Muscle of leg (tissue), 3 donors: ENCODE measurements at regions not wholly inside any gene's neighbourhood (a gene's known extent, or its start where the extent isn't known, plus 50 kb on each side); places are given as distances from the start of the nearest gene placed in this dataset.
A peak's percentile ranks its signal among the peaks of the same experiment; 100 is the strongest.

Source experiments
- DNase-seq: peaks from one replicate; pipeline ENCODE4 v3.0.0; 2013
- H3K27ac ChIP-seq: one replicate; pipeline ENCODE4 v1.5.1; 2013; ENCODE audit warnings: mild to moderate bottlenecking, low read length, control low read depth
- H3K27me3 ChIP-seq: one replicate; pipeline ENCODE4 v1.6.1; 2013; ENCODE audit warnings: low read length; ENCODE audit not compliant: control insufficient read depth, insufficient read depth
- H3K36me3 ChIP-seq: one replicate; pipeline ENCODE4 v1.6.1; 2013; ENCODE audit warnings: low read length; ENCODE audit not compliant: control insufficient read depth, insufficient read depth
- H3K4me1 ChIP-seq: one replicate; pipeline ENCODE4 v1.6.1; 2013; ENCODE audit warnings: low read length; ENCODE audit not compliant: control insufficient read depth, insufficient read depth
- H3K4me3 ChIP-seq: one replicate; pipeline ENCODE4 v1.5.1; 2013; ENCODE audit warnings: low read length, control low read depth
- H3K9me3 ChIP-seq: replicated peaks from 2 replicates; pipeline ENCODE4 v1.6.1; 2013; ENCODE audit warnings: low read depth, low read length; ENCODE audit not compliant: control insufficient read depth
- WGBS: methylation state at CpG from one replicate; pipeline ENCODE4 v1.1.5; 2013; ENCODE audit warnings: missing lambda C conversion rate; ENCODE audit not compliant: insufficient coverage; 5-methylcytosine and 5-hydroxymethylcytosine counted together

DNA sequence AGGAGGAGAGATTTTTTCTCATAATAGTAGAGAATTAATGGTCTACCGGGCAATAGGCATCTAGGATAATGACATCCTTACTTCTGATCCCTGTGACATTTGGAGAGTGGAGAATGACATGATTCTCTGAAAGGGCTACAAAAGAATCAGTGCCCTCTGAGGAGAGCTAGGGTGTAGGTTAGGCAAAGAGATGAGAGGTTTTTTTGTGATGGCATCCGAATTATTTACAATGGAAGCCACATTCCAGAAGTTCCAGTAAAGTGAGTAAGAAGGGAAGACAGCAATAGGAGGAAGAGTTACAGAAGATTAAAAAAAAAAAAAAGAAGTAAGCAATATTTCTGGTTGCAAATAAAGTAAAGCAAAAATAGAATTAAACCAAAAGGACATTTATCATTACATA, 478.0 kb downstream of the RMST start:
- 60% methylated on average over 1 of the region's 2 CpGs for WGBS
- no peak overlapping the region for H3K4me3 ChIP-seq
- peaks cover 2% of the 10 kb centered on the region for H3K9me3 ChIP-seq
- H3K27me3 ChIP-seq = no peaks in the 10 kb centered on the region
- H3K27ac ChIP-seq = no peak overlapping the region
- H3K4me1 ChIP-seq = no peaks in the 10 kb centered on the region
- no peaks in the 10 kb centered on the region for H3K36me3 ChIP-seq
- no peak for DNase-seq

DNA sequence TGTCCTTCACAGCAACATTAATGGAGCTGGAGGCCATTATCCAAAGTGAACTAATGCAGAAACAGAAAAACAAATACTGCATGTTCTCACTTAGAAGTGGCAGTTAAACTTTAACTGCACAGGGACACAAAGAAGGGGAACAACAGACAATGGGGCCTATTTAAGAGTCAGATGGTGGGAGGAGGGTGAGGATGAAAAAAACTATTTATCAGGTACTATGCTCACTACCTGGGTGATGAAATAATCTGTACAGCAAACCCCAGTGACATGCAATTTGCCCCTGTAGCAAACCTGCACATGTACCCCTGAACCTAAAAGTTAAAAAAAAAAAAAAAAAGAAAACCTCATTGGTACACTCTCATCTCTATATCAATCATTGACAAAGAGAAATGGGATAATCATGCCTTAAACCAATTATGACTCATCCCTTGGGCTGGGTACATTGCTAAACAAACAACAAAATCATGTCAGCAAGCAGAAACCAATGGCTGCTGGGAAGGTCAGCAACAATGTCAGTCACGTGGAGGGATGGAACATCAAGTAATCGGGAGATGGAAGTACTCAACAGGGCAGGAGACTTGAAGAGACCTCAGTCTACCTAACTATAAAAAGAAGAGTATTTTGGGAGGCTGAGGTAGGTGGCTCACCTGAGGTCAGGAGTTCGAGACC, 479.2 kb downstream of the RMST start:
- no peak overlapping the region for H3K4me3 ChIP-seq
- H3K36me3 ChIP-seq = no peaks in the 10 kb centered on the region
- WGBS = no CpG with 5 or more reads among the region's 3 CpGs
- no peak overlapping the region for H3K27ac ChIP-seq
- no peak for DNase-seq
- H3K27me3 ChIP-seq = no peaks in the 10 kb centered on the region
- no peaks in the 10 kb centered on the region for H3K4me1 ChIP-seq
- peaks cover 2% of the 10 kb centered on the region for H3K9me3 ChIP-seq

DNA sequence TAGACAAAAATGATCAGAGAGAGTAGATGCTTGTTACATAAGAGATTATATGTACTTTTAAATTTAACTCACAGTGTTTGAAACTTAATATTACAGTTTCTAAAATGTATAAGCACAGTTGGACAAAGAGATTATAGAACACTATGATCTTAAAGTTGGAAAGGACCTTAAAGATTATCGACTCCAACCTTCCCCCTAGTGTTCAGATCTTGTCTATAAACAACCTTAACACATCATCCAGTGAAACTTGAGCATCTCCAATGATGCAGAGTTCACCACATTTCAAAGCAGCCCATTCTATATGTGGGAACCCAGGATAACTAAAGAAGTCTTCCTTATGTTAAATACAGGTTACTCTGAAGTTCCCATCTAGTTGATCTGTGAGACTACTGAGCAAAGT, 480.8 kb downstream of the RMST start:
- no CpG with 5 or more reads among the region's 1 CpG for WGBS

DNA sequence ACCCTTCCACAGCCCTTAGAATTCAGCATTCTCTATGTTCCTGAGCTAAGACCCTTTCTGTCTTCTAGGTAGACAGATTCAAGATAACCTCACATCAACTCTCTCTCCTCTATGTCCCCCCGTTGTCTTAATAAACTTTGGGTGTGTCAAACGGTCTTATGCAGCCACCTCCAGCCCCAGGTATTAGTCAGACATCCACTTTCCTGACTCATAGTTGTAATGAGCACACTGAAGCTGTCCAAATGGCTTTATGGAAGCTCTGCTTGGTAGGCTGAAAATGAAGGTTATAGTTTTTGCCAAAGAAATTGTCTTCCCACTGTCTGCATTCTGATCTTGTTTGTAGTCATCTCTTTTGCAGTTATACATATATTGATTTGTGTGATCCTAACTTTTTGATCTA, 482.0 kb downstream of the RMST start:
- 80% methylated on average over 2 of the region's 2 CpGs for WGBS

More for the DNA sequence above, 480.8 kb downstream of the RMST start:
- Histone ChIP-seq H3K4me1 (no peaks in the 10 kb centered on the region), H3K9me3 (peaks cover 2% of the 10 kb centered on the region), H3K4me3 (no peak overlapping the region), H3K36me3 (no peaks in the 10 kb centered on the region), H3K27ac (no peak overlapping the region), H3K27me3 (no peaks in the 10 kb centered on the region)
- DNase-seq = peak; percentile 9

DNA sequence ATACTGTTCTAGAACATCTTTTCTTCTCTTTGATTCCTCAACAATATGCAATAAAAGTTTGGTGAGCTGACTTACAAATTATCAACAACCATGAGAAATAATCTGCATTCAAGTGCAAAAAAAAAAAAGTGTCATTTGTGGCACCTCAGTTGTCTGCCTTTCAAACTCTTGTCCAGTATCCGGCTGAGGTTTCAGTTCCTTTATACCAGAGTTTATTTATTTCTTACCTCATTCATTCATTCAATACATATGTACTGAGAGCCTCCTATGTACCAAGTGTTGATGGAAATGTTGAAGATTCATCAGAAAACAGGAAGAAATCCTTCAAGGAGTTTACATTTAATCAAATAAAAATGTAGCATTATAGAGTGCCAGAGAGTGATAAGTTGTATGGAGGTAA, 484.1 kb downstream of the RMST start:
- H3K4me3 ChIP-seq = no peak overlapping the region
- no peak overlapping the region for H3K27ac ChIP-seq
- H3K9me3 ChIP-seq = no peaks in the 10 kb centered on the region
- WGBS = no CpG with 5 or more reads among the region's 1 CpG
- no peaks in the 10 kb centered on the region for H3K4me1 ChIP-seq
- no peaks in the 10 kb centered on the region for H3K36me3 ChIP-seq
- no peaks in the 10 kb centered on the region for H3K27me3 ChIP-seq
- no peak for DNase-seq

More for the DNA sequence above, 482.0 kb downstream of the RMST start:
- H3K36me3 ChIP-seq = no peaks in the 10 kb centered on the region
- peaks cover 2% of the 10 kb centered on the region for H3K9me3 ChIP-seq
- H3K27me3 ChIP-seq = no peaks in the 10 kb centered on the region
- H3K4me1 ChIP-seq = no peaks in the 10 kb centered on the region
- no peak for DNase-seq
- no peak overlapping the region for H3K27ac ChIP-seq
- no peak overlapping the region for H3K4me3 ChIP-seq

DNA sequence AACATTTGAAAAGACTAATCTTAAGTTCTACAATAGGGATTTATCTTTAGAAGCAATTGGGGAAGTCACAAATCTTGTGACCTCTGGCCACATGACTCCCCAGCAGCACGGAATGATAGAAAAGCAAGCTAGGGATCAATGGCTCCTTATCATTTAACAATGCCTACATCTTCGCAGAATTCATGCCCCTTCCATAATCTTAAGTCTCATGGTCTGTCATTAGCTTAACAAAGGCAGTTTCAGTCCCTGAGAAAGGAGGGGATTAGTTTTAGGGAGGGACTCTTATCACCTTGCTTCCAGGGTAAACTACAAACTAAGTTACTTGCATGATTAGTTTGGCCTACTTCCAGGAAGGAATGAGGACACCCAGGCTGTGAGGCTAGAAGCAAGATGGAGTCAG, 486.0 kb downstream of the RMST start:
- no peaks in the 10 kb centered on the region for H3K36me3 ChIP-seq
- no peak overlapping the region for H3K27ac ChIP-seq
- no peak for DNase-seq
- no peaks in the 10 kb centered on the region for H3K4me1 ChIP-seq
- H3K9me3 ChIP-seq = no peaks in the 10 kb centered on the region
- no peaks in the 10 kb centered on the region for H3K27me3 ChIP-seq
- no CpG with 5 or more reads among the region's 2 CpGs for WGBS
- H3K4me3 ChIP-seq = no peak overlapping the region

DNA sequence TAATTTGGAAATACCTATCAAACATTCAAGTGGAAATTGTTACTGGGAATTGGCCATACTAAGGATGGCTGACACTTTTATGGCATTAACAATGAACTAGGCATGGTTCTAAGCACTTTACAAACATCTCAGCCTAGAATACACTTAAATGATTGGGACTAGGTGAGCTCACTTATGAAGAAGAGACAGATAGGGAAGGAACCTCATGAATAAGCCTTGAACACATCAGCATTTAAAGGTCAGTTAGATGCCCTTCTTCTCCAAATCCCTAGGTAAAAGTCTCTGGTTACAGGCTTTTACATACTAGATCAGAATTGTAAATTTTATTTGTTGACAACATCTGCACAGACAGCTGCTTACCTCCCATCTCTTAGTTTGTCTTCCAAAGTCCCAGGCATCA, 488.6 kb downstream of the RMST start:
- no peak for DNase-seq
- no peaks in the 10 kb centered on the region for H3K36me3 ChIP-seq
- no peak overlapping the region for H3K4me3 ChIP-seq
- no peak overlapping the region for H3K27ac ChIP-seq
- no peaks in the 10 kb centered on the region for H3K9me3 ChIP-seq
- H3K4me1 ChIP-seq = no peaks in the 10 kb centered on the region
- H3K27me3 ChIP-seq = no peaks in the 10 kb centered on the region

DNA sequence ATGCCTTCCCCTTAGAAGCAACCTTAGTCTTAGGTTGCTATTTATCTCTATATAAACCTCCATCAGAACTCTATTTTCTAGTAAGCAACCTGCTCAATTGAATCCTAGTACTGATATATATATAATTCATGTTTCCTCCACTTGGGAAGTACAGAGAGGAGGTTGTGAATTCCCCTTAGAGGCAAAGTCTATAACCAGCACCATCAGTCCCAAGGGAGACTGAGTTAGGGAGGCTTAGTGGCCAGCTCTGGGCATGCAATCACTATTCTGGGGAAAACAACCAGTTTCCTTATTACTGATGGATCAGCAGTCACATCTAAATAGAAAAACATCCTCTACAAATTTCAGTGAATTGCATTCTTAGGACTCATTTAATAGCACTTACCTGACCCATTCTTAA, 489.1 kb downstream of the RMST start:
- no peak overlapping the region for H3K4me3 ChIP-seq
- no peaks in the 10 kb centered on the region for H3K4me1 ChIP-seq
- H3K27ac ChIP-seq = no peak overlapping the region
- H3K9me3 ChIP-seq = no peaks in the 10 kb centered on the region
- H3K27me3 ChIP-seq = no peaks in the 10 kb centered on the region
- no peaks in the 10 kb centered on the region for H3K36me3 ChIP-seq
- no peak for DNase-seq

DNA sequence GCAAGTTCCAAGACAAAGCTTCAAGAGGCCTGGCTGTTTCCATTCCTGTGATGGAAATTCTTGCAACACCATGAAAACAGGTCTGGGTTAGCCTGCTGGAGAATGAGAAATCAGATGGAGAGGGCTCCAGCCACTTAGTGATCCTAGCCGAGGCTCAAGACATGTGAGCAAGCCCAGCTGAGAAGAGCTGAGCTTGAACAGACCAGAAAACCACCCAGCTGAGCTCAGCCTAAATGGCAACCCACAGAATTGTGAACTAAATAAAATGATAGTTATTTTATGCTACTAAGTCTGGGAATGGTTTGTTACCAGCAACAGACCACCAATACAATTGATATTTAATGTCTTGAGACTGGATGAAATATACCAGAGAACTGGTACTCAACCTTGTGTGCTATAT, 494.5 kb downstream of the RMST start:
- Histone ChIP-seq H3K4me3 (no peak overlapping the region), H3K36me3 (no peaks in the 10 kb centered on the region), H3K4me1 (no peaks in the 10 kb centered on the region), H3K27me3 (no peaks in the 10 kb centered on the region), H3K27ac (no peak overlapping the region), H3K9me3 (peaks cover 5% of the 10 kb centered on the region)
- no peak for DNase-seq
- WGBS = 67% methylated on average over 1 of the region's 1 CpG

DNA sequence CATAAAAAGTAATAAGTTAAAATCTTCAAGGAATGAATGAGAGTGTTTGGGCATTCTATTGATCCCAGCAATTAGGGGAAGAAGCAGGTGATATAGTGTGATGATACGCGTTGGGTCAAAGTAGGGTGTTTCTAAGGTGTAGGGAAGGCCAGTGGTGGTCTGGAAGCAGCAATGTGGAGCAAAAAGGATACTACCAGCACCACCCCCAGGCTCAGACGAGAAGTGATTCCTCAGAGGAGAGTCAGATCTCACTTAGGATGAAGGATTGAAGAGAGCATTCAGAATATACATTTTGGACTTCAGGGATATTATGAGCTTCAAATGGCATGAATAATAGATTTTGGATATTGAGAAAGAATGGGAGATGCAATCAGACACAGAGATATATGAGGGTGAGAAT, 497.6 kb downstream of the RMST start:
- Histone ChIP-seq H3K9me3 (peaks cover 5% of the 10 kb centered on the region), H3K4me3 (no peak overlapping the region), H3K27me3 (no peaks in the 10 kb centered on the region), H3K36me3 (no peaks in the 10 kb centered on the region), H3K4me1 (no peaks in the 10 kb centered on the region), H3K27ac (no peak overlapping the region)
- DNase-seq = no peak
- no CpG with 5 or more reads among the region's 3 CpGs for WGBS
